Activated CD8-positive, alpha-beta T cell treated with anti-CD3 and anti-CD28 coated beads for 36 hours (primary cell): ENCODE measurements at regions not wholly inside any gene's neighbourhood (a gene's known extent, or its start where the extent isn't known, plus 50 kb on each side); places are given as distances from the start of the nearest gene placed in this dataset.

Experiments used
- ATAC-seq: fragments of 200-7000 bp; cut with Tn5 transposase; one replicate; pipeline ENCODE4 v1.10.0; 2021; ENCODE audit warnings: mild to moderate bottlenecking, moderate library complexity
- CTCF ChIA-PET: fragments of 350-600 bp; sonication (Branson Sonifier 250); formaldehyde crosslinking; loops from one replicate; lab custom pipeline; 2021; ENCODE audit warnings: antibody characterized with exemption; lab: Charles Lee
- POLR2A ChIA-PET: fragments of 350-600 bp; sonication (Branson Sonifier 250); formaldehyde crosslinking; loops from one replicate; lab custom pipeline; 2021; ENCODE audit warnings: antibody characterized with exemption; lab: Charles Lee
- DNase-seq: peaks from one replicate; pipeline ENCODE4 v3.0.0-alpha.2; 2020
- H3K27ac Mint-ChIP-seq: one replicate; pipeline ENCODE4 v1.8.0; 2021; ENCODE audit warnings: mild to moderate bottlenecking, mixed read lengths
- H3K27me3 Mint-ChIP-seq: one replicate; pipeline ENCODE4 v1.8.0; 2021; ENCODE audit warnings: mixed read lengths
- H3K36me3 Mint-ChIP-seq: one replicate; pipeline ENCODE4 v1.8.0; 2021; ENCODE audit warnings: low read depth, mixed read lengths
- H3K4me1 Mint-ChIP-seq: one replicate; pipeline ENCODE4 v1.8.0; 2021; ENCODE audit warnings: low read depth, mixed read lengths
- H3K4me3 Mint-ChIP-seq: one replicate; pipeline ENCODE4 v1.8.0; 2021; ENCODE audit warnings: mild to moderate bottlenecking, moderate library complexity, mixed read lengths
- H3K9me3 Mint-ChIP-seq: one replicate; pipeline ENCODE4 v1.8.0; 2021; ENCODE audit warnings: mixed read lengths
- intact Hi-C: fragments of 100-400 bp; cut with micrococcal nuclease; formaldehyde crosslinking; loops from one replicate; pipeline ENCODE4 v1.10.0; 2022
- TF ChIP-seq, protein P1 (sequence below): fragments of 200-600 bp; IDR thresholded peaks from one replicate; pipeline ENCODE4 v1.8.0; 2022; ENCODE audit warnings: antibody characterized with exemption, mild to moderate bottlenecking

DNA sequence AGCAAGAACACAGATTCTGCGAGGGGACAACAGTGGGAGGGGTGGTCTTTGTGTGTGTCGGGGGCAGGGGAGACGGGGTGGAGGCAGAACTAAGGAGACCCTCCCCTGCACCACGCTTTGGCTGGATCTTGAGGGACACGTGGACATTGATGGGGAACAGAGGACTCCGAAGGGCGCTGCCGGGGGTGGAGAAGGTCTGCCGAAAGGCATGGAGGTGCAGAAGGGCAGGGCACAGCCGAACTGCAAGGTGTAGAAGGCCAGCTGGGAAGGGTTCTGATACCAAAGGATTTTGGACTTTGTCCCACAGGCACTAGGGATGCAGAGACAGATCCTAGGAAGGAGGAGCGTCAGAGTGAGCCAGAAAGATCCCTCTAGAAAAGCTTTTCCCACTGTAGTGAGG is 107.7 kb upstream of the SYT13 start:
- intact Hi-C loops, result no loop called here
- ATAC-seq, result no peak
- no peak for DNase-seq
- TF ChIP-seq, protein P1, sequence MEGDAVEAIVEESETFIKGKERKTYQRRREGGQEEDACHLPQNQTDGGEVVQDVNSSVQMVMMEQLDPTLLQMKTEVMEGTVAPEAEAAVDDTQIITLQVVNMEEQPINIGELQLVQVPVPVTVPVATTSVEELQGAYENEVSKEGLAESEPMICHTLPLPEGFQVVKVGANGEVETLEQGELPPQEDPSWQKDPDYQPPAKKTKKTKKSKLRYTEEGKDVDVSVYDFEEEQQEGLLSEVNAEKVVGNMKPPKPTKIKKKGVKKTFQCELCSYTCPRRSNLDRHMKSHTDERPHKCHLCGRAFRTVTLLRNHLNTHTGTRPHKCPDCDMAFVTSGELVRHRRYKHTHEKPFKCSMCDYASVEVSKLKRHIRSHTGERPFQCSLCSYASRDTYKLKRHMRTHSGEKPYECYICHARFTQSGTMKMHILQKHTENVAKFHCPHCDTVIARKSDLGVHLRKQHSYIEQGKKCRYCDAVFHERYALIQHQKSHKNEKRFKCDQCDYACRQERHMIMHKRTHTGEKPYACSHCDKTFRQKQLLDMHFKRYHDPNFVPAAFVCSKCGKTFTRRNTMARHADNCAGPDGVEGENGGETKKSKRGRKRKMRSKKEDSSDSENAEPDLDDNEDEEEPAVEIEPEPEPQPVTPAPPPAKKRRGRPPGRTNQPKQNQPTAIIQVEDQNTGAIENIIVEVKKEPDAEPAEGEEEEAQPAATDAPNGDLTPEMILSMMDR, result no peak
- Mint-ChIP-seq H3K4me3 (no peak overlapping the region), H3K27me3 (no peaks in the 10 kb centered on the region), H3K9me3 (no peaks in the 10 kb centered on the region), H3K4me1 (no peaks in the 10 kb centered on the region), H3K36me3 (no peaks in the 10 kb centered on the region), H3K27ac (no peak overlapping the region)
- ChIA-PET POLR2A (no interaction called here), CTCF (no interaction called here)

DNA sequence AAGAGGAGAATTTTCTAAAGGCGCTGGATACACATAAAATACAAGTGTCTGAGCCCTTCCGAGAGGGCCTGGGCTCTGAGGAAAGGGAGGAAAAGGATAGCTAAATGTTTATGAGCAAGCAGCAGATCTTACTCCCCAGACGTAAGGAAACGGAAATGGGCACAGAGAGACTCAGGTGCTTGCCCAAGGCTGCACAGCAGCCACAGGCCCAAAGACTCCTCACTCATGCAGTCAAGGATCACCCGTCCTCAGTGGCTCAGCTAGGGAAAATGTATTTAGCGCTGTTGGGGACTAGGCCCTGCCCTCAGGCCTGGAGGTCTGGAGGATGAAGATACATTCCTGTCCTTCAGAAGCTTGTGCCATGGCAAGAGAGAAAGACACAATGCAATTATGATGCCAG is 107.2 kb upstream of the SYT13 start:
- POLR2A ChIA-PET, result no interaction called here
- Mint-ChIP-seq H3K27ac (no peak overlapping the region), H3K9me3 (no peaks in the 10 kb centered on the region), H3K27me3 (no peaks in the 10 kb centered on the region), H3K36me3 (no peaks in the 10 kb centered on the region), H3K4me3 (no peak overlapping the region), H3K4me1 (no peaks in the 10 kb centered on the region)
- CTCF ChIA-PET, result interaction anchor here (1.0 kb wide), 1 partner anchor 22 kb away, joined by 4 read pairs; no protein-coding TSS in a partner anchor
- no peak for ATAC-seq
- TF ChIP-seq, protein P1, result no peak
- intact Hi-C loops, result no loop called here
- DNase-seq, result no peak

DNA sequence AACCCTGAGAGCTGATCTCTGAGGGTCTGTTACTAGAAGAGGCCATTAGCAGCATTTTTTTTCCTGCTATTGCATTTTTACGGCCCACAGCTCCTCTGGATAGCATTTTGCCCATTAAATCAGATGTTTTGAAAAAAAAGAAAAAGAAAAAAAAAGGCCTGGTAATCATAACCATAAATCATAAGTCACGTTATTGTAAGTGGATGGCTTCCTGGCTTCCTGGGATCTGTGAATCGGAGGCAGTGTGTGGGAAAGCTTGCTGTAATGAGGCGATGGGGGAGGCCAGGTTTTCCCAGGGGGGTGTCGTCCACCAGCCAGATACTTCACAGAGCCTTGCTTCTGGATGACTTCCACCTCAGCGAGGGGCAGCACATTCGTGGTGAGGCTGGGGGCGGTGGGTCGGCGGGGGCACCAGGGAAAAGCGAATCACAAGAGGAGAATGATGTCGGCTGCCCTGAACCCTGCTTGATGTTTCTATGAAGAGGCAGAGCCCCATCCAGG is 106.5 kb upstream of the SYT13 start:
- TF ChIP-seq, protein P1, result no peak
- ChIA-PET CTCF (interaction anchor here (1.0 kb wide), 1 partner anchor 21 kb away, joined by 4 read pairs; no protein-coding TSS in a partner anchor), POLR2A (no interaction called here)
- Mint-ChIP-seq H3K27ac (no peak overlapping the region), H3K27me3 (no peaks in the 10 kb centered on the region), H3K4me3 (no peak overlapping the region), H3K36me3 (no peaks in the 10 kb centered on the region), H3K4me1 (no peaks in the 10 kb centered on the region), H3K9me3 (peaks cover under 1% of the 10 kb centered on the region)
- ATAC-seq, result no peak
- intact Hi-C loops, result no loop called here
- DNase-seq, result no peak

DNA sequence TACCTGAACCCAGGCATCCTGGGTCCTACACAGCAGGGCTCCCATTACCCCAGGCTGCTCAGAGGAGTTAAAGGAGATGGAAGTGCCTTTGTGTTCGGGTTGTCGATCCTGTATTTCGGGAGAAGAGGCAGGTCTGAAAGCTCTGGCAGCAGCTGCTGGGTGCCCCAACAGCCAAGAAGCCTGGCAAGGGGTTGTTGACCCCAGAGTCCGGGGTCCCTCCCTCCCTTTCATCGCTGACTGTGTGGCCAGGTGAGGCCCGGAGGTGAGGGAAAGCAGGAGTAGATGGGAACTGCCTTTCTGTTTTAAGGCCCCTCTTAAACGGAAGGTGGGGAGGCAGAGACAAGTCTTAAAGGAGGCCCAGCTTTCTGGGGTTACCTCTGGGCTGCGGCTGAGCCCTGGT is 106.0 kb upstream of the SYT13 start:
- CTCF ChIA-PET, result interaction anchor here (2.2 kb wide), 1 partner anchor 21 kb away, joined by 6 read pairs; no protein-coding TSS in a partner anchor
- TF ChIP-seq, protein P1, result no peak
- no peaks in the 10 kb centered on the region for H3K36me3 Mint-ChIP-seq
- no peaks in the 10 kb centered on the region for H3K4me1 Mint-ChIP-seq
- peaks cover 1% of the 10 kb centered on the region for H3K9me3 Mint-ChIP-seq
- DNase-seq (no peak), ATAC-seq (no peak)
- intact Hi-C loops, result no loop called here
- no peaks in the 10 kb centered on the region for H3K27me3 Mint-ChIP-seq
- H3K27ac Mint-ChIP-seq, result no peak overlapping the region
- H3K4me3 Mint-ChIP-seq, result no peak overlapping the region
- POLR2A ChIA-PET, result no interaction called here

DNA sequence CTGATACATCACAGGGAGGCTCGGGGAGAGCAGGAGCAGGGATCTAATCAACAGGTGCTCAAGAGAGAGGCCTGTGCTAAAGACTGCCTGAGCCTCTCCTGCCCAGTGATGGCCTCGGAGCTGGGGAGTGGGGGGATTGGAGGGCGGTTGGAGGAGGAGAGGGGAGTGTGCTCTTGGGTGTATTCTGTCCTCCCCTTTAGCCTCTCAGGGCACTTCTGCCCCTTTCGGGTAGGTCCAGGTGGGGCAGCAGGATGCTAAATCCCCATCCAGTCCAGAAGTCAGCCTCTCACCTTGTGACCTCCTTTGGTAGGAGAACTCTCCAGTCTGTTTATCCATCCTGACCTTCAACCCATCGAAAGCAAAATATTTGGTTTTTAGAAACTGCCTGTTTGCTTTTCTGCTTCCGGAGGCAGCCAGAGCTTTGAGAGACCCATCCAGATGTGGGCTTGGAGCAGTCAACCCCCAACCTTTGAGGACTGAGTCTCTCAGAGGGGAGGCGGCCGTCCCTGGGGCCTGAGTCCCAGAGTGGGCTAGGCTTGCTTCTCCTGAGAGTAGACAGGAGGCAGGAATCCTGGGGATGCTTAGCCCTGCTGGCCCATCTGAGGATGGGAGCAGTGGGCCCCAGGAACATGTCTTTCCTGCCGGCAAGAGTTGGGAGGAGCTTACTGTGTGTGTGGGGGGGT is 105.2 kb upstream of the SYT13 start:
- Mint-ChIP-seq H3K4me1 (no peaks in the 10 kb centered on the region), H3K9me3 (peaks cover 1% of the 10 kb centered on the region), H3K27me3 (no peaks in the 10 kb centered on the region), H3K27ac (no peak overlapping the region), H3K4me3 (no peak overlapping the region), H3K36me3 (no peaks in the 10 kb centered on the region)
- TF ChIP-seq, protein P1, result no peak
- DNase-seq (no peak), ATAC-seq (no peak)
- POLR2A ChIA-PET, result no interaction called here
- CTCF ChIA-PET, result interaction anchor here (2.2 kb wide), 1 partner anchor 20 kb away, joined by 6 read pairs; no protein-coding TSS in a partner anchor
- intact Hi-C loops, result no loop called here
